HepG2 (cell line): ENCODE measurements at regions not wholly inside any gene's neighbourhood (a gene's known extent, or its start where the extent isn't known, plus 50 kb on each side); places are given as distances from the start of the nearest gene placed in this dataset.

Experiments used
- ATAC-seq: fragments of 200-7000 bp; cut with Tn5 transposase; 3 replicates; pipeline ENCODE4 v1.9.1; 2020; ENCODE audit warnings: mild to moderate bottlenecking, moderate library complexity
- BruUV-seq: library from RNA; stranded (reverse); fragments of 400-500 nt; replicated peaks from 2 replicates; lab custom pipeline; 2021; lab: Mats Ljungman, UMichigan
- CTCF ChIA-PET: fragments of 300-600 bp; formaldehyde crosslinking; extraction: SDS; loops from one replicate; lab custom pipeline; 2021; ENCODE audit warnings: low total read pairs, inconsistent platforms, low intra/inter-chr PET ratio; lab: Yijun Ruan, JAX
- POLR2A ChIA-PET: fragments of 350-600 bp; sonication (Branson Sonifier 250); formaldehyde crosslinking; loops from one replicate; lab custom pipeline; 2020; ENCODE audit warnings: antibody characterized with exemption, inconsistent platforms; lab: Yijun Ruan, JAX
- DNase-seq: peaks from one replicate; pipeline ENCODE4 v3.0.0-alpha.2; 2015; ENCODE audit warnings: low spot score
- FAIRE-seq: peaks from 3 replicates; lab custom pipeline; 2011; peaks lifted over from hg19 to GRCh38; lab: Jason Lieb, UNC
- H2AFZ ChIP-seq: one replicate; pipeline ENCODE4 v1.6.1; 2011; ENCODE audit warnings: low read length, inconsistent platforms
- H3K27ac ChIP-seq: fragments of 300-600 bp; 3 replicates; pipeline ENCODE4 v1.8.0; 2011; ENCODE audit warnings: mixed run types, mild to moderate bottlenecking, mixed read lengths, low read length, inconsistent platforms; ENCODE audit not compliant: insufficient read depth; ENCODE audit errors: extremely low read length
- H3K27me3 ChIP-seq, 2 experiments: fragments of 200-600 bp in 1 of 2; 2 replicates in 1 of 2; 3 replicates in 1 of 2; pipeline versions ENCODE4 v1.6.0 to v1.8.0; 2011; ENCODE audit warnings: low read length in 2 of 2, mild to moderate bottlenecking in 2 of 2, moderate library complexity in 2 of 2, inconsistent platforms in 1 of 2; ENCODE audit not compliant: insufficient read depth in 2 of 2, control insufficient read depth in 1 of 2
- H3K36me3 ChIP-seq, 2 experiments: fragments of 200-600 bp in 1 of 2; replicated peaks in 1 of 2; 2 replicates in 1 of 2; 3 replicates in 1 of 2; pipeline versions ENCODE4 v1.5.1 to v1.8.0; 2011; ENCODE audit warnings: low read length in 2 of 2, inconsistent platforms in 1 of 2; ENCODE audit not compliant: insufficient read depth in 2 of 2, control insufficient read depth in 1 of 2
- H3K4me1 ChIP-seq: 2 replicates; pipeline ENCODE4 v1.5.1; 2012; ENCODE audit warnings: low read length, inconsistent platforms; ENCODE audit not compliant: insufficient read depth
- H3K4me2 ChIP-seq: 2 replicates; pipeline ENCODE4 v1.6.0; 2011; ENCODE audit warnings: low read depth, low read length, inconsistent platforms
- H3K4me3 ChIP-seq, 3 experiments: fragments of 200-600 bp in 1 of 3; sonication (generic), shearing (Covaris generic) in 1 of 3; replicated peaks in 1 of 3; 2 replicates each; pipeline ENCODE4 v1.5.1; 2011 to 2016; ENCODE audit warnings: low read length in 3 of 3, inconsistent platforms in 2 of 3, low read depth in 2 of 3, mild to moderate bottlenecking in 2 of 3, control low read depth in 1 of 3, mixed read lengths in 1 of 3; ENCODE audit not compliant: insufficient read depth in 1 of 3
- H3K79me2 ChIP-seq: one replicate; pipeline ENCODE4 v1.6.1; 2011; ENCODE audit warnings: low read length, inconsistent platforms; ENCODE audit not compliant: insufficient read depth
- H3K9ac ChIP-seq: 2 replicates; pipeline ENCODE4 v1.6.0; 2011; ENCODE audit warnings: mild to moderate bottlenecking, low read depth, low read length, inconsistent platforms; ENCODE audit not compliant: insufficient read depth
- H3K9me3 ChIP-seq: 2 replicates; pipeline ENCODE4 v1.5.1; 2012; ENCODE audit warnings: mild to moderate bottlenecking, low read length
- H4K20me1 ChIP-seq: 2 replicates; pipeline ENCODE4 v1.6.0; 2011; ENCODE audit warnings: inconsistent platforms, mild to moderate bottlenecking, low read length, moderate library complexity; ENCODE audit not compliant: insufficient read depth
- BCL3 ChIP-seq: sonication (generic); formaldehyde crosslinking; IDR thresholded peaks from 2 replicates; pipeline ENCODE4 v1.5.1; 2020; ENCODE audit warnings: mild to moderate bottlenecking, missing genetic modification reagents, moderate library complexity
- SALL1 ChIP-seq: sonication (generic); formaldehyde crosslinking; IDR thresholded peaks from 2 replicates; pipeline ENCODE4 v1.8.0; 2022; ENCODE audit warnings: mild to moderate bottlenecking, missing genetic modification reagents
- THAP8 ChIP-seq: sonication (generic); formaldehyde crosslinking; IDR thresholded peaks from 2 replicates; pipeline ENCODE4 v1.5.1; 2020; ENCODE audit warnings: missing genetic modification reagents, mild to moderate bottlenecking, borderline replicate concordance
- ZNF687 ChIP-seq: sonication (generic); formaldehyde crosslinking; IDR thresholded peaks from 2 replicates; pipeline ENCODE4 v1.5.1; 2020; ENCODE audit warnings: mild to moderate bottlenecking, missing genetic modification reagents, moderate library complexity
- ZNF772 ChIP-seq: sonication (generic); formaldehyde crosslinking; IDR thresholded peaks from 2 replicates; pipeline ENCODE4 v1.5.0; 2020; ENCODE audit warnings: mild to moderate bottlenecking, missing genetic modification reagents
- WGBS: methylation state at CpG from one replicate; pipeline ENCODE4 v1.1.6; 2017; ENCODE audit warnings: low lambda C conversion rate; 5-methylcytosine and 5-hydroxymethylcytosine counted together
- in situ Hi-C: cut with HindIII; loops from 2 replicates; pipeline ENCODE4 v1.10.0; 2017; ENCODE audit warnings: low pct_unique_long_range_greater_than_20kb; ENCODE audit not compliant: extremely low pct_ligation_motif_present
- intact Hi-C: fragments of 100-400 bp; cut with micrococcal nuclease; formaldehyde crosslinking; loops from one replicate; pipeline ENCODE4 v1.10.0; 2022; ENCODE audit not compliant: unreplicated experiment

- ChIA-PET CTCF (no interaction called here), POLR2A (no interaction called here)
- peak; percentile 37 for ATAC-seq
- Histone ChIP-seq H3K4me2 (peak overlapping the region; percentile 34), H3K9me3 (peaks cover 6% of the 10 kb centered on the region; the same call in 1 of the 2 replicates), H3K4me1 (peaks cover 77% of the 10 kb centered on the region), H3K4me3 (peak overlapping the region in 1 of 3 experiments; percentile 12; a peak in 1 of 6 replicates), H3K9ac (no peak overlapping the region), H3K79me2 (no peaks in the 10 kb centered on the region), H3K36me3 (no peaks in the 10 kb centered on the region), H4K20me1 (no peaks in the 10 kb centered on the region), H2AFZ (no peak overlapping the region), H3K27ac (no peak overlapping the region), H3K27me3 (peaks cover 0 to 8% of the 10 kb centered on the region in 2 experiments; a peak in 2 of 5 replicates)
- TF ChIP-seq ZNF772 (CRISPR knock-in tag) (0 out of 2 replicates have a peak, but pooled peaks have one; percentile 25), ZNF687 (peak; percentile 46; the same call in 1 of the 2 replicates), THAP8 (CRISPR knock-in tag) (no peak), SALL1 (CRISPR knock-in tag) (peak; percentile 32; the same call in 1 of the 2 replicates), BCL3 (CRISPR knock-in tag) (0 out of 2 replicates have a peak, but pooled peaks have one; percentile 28)
- no peak for DNase-seq
- intact Hi-C loops (no loop called here), in situ Hi-C loops (no loop called here)
- WGBS = 33% methylated on average over 16 of the region's 19 CpGs
- BruUV-seq = no TSS peak
- FAIRE-seq = no peak
Observed at GRCh38 chr2:20113986-20114938, 62.8 kb upstream of the LAPTM4A start.
